Neutrophil (primary cell): ENCODE measurements at regions not wholly inside any gene's neighbourhood (a gene's known extent, or its start where the extent isn't known, plus 50 kb on each side); places are given as distances from the start of the nearest gene placed in this dataset.

Experiments
- H3K27ac ChIP-seq: fragments of 200-600 bp; sonication (generic); 2 replicates; pipeline ENCODE4 v1.5.1; 2016; ENCODE audit warnings: mild to moderate bottlenecking, moderate library complexity
- H3K27me3 ChIP-seq: fragments of 200-600 bp; sonication (generic); 2 replicates; pipeline ENCODE4 v1.6.0; 2016; ENCODE audit warnings: mild to moderate bottlenecking
- H3K36me3 ChIP-seq: fragments of 200-600 bp; sonication (generic); 2 replicates; pipeline ENCODE4 v1.5.1; 2017
- H3K4me1 ChIP-seq, 2 experiments: fragments of 200-600 bp in 1 of 2; sonication (generic) in 1 of 2; 1 replicate in 1 of 2; 2 replicates in 1 of 2; pipeline versions ENCODE4 v1.5.1 to v1.6.1; 2013 to 2016; ENCODE audit warnings: low read depth in 1 of 2, low read length in 1 of 2, mild to moderate bottlenecking in 1 of 2, moderate library complexity in 1 of 2; ENCODE audit not compliant: control insufficient read depth in 1 of 2, insufficient read depth in 1 of 2
- H3K4me3 ChIP-seq, 2 experiments: fragments of 200-600 bp in 1 of 2; sonication (generic) in 1 of 2; 1 replicate in 1 of 2; 2 replicates in 1 of 2; pipeline ENCODE4 v1.5.1; 2013 to 2016; ENCODE audit warnings: low read depth in 1 of 2, low read length in 1 of 2, mild to moderate bottlenecking in 1 of 2, moderate library complexity in 1 of 2
- H3K9me3 ChIP-seq: fragments of 200-600 bp; sonication (generic); 2 replicates; pipeline ENCODE4 v1.5.1; 2016
- TF ChIP-seq, protein P1 (sequence below): fragments of 200-600 bp; sonication (generic); IDR thresholded peaks from 2 replicates; pipeline ENCODE4 v1.5.1; 2016; ENCODE audit warnings: antibody characterized with exemption

DNA sequence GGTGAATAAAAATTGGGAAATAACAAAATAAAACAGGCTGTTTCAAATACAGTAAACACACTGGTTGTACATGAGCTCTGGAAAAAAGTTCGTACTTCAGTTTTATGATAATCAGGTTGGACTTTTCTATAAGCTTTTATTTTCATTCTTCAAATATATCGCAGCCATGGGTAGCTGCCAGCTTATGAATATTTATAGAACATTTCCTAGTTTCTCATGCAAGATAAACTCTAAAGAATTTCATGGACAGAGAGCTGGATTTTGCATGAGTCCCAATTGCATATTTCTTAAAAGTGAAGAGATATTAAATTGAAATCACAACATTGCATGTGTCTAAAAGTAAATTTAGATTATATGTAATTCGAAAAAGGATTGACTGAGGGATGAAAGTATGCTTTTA lies 827.6 kb downstream of the SLC6A15 start:
- Histone ChIP-seq H3K27ac (no peak overlapping the region), H3K4me1 (no peaks in the 10 kb centered on the region)
- TF ChIP-seq, protein P1, sequence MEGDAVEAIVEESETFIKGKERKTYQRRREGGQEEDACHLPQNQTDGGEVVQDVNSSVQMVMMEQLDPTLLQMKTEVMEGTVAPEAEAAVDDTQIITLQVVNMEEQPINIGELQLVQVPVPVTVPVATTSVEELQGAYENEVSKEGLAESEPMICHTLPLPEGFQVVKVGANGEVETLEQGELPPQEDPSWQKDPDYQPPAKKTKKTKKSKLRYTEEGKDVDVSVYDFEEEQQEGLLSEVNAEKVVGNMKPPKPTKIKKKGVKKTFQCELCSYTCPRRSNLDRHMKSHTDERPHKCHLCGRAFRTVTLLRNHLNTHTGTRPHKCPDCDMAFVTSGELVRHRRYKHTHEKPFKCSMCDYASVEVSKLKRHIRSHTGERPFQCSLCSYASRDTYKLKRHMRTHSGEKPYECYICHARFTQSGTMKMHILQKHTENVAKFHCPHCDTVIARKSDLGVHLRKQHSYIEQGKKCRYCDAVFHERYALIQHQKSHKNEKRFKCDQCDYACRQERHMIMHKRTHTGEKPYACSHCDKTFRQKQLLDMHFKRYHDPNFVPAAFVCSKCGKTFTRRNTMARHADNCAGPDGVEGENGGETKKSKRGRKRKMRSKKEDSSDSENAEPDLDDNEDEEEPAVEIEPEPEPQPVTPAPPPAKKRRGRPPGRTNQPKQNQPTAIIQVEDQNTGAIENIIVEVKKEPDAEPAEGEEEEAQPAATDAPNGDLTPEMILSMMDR: no peak

DNA sequence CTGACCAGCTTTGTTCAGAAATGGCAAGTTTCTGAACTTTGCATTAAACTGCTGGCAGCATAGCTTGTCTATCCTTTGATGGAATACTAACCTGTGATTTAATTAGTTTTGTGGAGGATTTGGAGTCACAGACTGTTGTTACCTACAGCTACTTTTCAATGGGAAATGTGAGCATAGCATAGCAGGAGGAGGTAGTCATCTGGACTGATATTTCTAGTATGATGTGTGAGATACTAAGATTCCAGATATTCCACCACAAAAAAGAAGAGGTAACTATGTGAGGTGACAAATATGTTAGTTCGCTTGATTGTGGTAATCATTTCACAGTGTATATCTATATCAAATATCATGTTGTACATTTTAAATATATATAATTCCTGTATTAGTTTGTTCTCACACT lies 833.0 kb downstream of the SLC6A15 start:
- H3K9me3 ChIP-seq: no peaks in the 10 kb centered on the region
- H3K27ac ChIP-seq: no peak overlapping the region
- no peak overlapping the region for H3K4me3 ChIP-seq
- TF ChIP-seq, protein P1: no peak
- H3K4me1 ChIP-seq: no peaks in the 10 kb centered on the region
- H3K36me3 ChIP-seq: no peaks in the 10 kb centered on the region
- H3K27me3 ChIP-seq: no peaks in the 10 kb centered on the region

More for the DNA sequence above, 827.6 kb downstream of the SLC6A15 start:
- Histone ChIP-seq H3K27me3 (no peaks in the 10 kb centered on the region), H3K9me3 (no peaks in the 10 kb centered on the region), H3K36me3 (no peaks in the 10 kb centered on the region), H3K4me3 (no peak overlapping the region)

DNA sequence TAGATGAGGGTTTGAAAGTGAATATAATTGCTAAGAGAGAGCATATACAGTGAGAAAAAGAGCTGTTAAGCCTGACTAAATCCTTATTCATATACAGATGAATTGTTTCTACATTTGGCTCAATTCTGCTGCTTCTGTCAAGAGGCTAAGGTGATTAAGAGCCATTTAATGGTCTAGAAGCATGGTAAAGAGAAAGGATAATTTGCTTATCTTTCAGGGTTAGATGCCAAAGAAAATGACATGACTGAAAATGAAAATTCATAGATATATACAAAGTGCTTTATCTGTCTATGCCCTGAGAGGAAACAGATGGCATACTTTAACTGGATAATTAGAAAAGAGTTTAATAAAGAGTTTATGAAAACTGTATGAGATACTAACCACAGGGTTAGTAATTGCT lies 834.9 kb downstream of the SLC6A15 start:
- TF ChIP-seq, protein P1: no peak
- no peaks in the 10 kb centered on the region for H3K9me3 ChIP-seq
- H3K27ac ChIP-seq: no peak overlapping the region
- no peak overlapping the region for H3K4me3 ChIP-seq
- H3K4me1 ChIP-seq: no peaks in the 10 kb centered on the region
- H3K36me3 ChIP-seq: no peaks in the 10 kb centered on the region
- H3K27me3 ChIP-seq: no peaks in the 10 kb centered on the region

DNA sequence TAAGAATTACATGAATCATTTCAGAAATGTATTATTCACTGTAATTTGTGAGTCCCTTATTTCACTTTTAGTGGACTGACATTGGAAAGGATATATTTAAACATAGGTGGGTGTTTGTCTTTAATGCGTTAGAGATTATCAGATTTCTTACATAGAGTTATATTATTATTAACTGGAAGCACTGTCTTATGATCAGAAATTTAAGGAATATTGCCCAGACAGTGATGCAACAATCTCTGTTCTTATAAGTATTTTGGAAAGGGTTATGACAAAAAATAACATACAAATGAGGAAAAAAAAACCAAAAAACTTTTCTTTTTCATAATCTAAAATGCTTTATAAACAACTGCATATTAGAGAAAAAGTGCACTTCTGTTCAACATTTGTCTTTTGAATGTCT lies 836.6 kb downstream of the SLC6A15 start:
- no peaks in the 10 kb centered on the region for H3K4me1 ChIP-seq
- H3K27me3 ChIP-seq: no peaks in the 10 kb centered on the region
- TF ChIP-seq, protein P1: no peak
- H3K36me3 ChIP-seq: no peaks in the 10 kb centered on the region
- no peak overlapping the region for H3K4me3 ChIP-seq
- H3K27ac ChIP-seq: no peak overlapping the region
- no peaks in the 10 kb centered on the region for H3K9me3 ChIP-seq

DNA sequence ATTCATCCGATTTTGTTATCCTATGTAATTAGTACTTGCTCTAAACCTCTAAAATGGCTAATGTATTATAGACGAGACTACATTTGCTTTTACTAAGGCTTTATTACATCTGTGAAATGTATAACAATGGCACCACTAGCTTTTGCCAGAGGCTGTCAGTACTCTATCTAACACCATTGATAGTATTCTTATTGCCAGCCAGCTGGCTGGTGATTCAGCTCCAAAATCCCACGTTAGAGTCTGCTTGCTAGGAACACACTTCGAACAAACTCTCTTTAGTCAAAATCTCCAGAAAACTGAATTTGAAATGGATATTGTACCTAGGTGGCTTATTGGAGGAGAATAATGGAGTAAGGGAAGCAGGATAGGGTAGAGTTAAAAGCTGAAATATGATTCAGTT lies 839.2 kb downstream of the SLC6A15 start:
- Histone ChIP-seq H3K9me3 (no peaks in the 10 kb centered on the region), H3K4me3 (no peak overlapping the region), H3K4me1 (no peaks in the 10 kb centered on the region), H3K36me3 (no peaks in the 10 kb centered on the region), H3K27me3 (no peaks in the 10 kb centered on the region), H3K27ac (no peak overlapping the region)
- TF ChIP-seq, protein P1: no peak

DNA sequence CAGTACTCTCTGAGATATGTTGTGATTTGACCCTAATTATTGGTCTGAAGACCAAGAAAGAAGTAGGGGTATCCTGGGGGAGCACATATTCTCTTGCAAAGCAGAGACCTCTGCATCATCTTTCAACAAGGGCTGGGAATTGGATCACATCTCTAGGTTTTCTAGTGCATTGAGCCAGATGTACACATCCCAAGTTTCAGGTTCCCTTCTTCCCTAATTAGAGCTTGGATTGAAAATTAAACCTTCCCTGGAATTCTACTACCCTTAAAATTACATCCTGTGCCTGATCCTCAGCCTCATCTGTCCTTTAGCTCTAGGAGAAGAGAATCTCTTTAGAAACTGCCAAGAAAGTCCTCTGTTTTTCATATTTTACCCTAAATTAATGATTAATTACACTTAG lies 839.6 kb downstream of the SLC6A15 start:
- H3K27ac ChIP-seq: no peak overlapping the region
- no peaks in the 10 kb centered on the region for H3K36me3 ChIP-seq
- H3K4me1 ChIP-seq: no peaks in the 10 kb centered on the region
- no peaks in the 10 kb centered on the region for H3K9me3 ChIP-seq
- no peak overlapping the region for H3K4me3 ChIP-seq
- no peaks in the 10 kb centered on the region for H3K27me3 ChIP-seq
- TF ChIP-seq, protein P1: no peak
